GM12878 (cell line): ENCODE measurements at regions not wholly inside any gene's neighbourhood (a gene's known extent, or its start where the extent isn't known, plus 50 kb on each side); places are given as distances from the start of the nearest gene placed in this dataset.

ENCODE experiments used
- ATAC-seq: fragments of 200-7000 bp; cut with Tn5 transposase; 3 replicates; pipeline ENCODE4 v1.9.1; 2020; ENCODE audit warnings: mild to moderate bottlenecking, moderate library complexity
- BruUV-seq: library from RNA; stranded (reverse); fragments of 400-500 nt; replicated peaks from 2 replicates; lab custom pipeline; 2021; lab: Mats Ljungman, UMichigan
- CTCF ChIA-PET: fragments of 300-600 bp; sonication (Branson Sonifier 250); formaldehyde crosslinking; extraction: SDS; loops from one replicate; lab custom pipeline; 2021; ENCODE audit warnings: inconsistent platforms; lab: Yijun Ruan, JAX
- POLR2A ChIA-PET: fragments of 350-600 bp; formaldehyde crosslinking; extraction: SDS; loops from one replicate; lab custom pipeline; 2021; ENCODE audit warnings: inconsistent platforms; lab: Charles Lee
- RAD21 ChIA-PET: fragments of 300-600 bp; sonication (Branson Sonifier 250); formaldehyde crosslinking; loops from one replicate; lab custom pipeline; 2023; ENCODE audit warnings: antibody characterized with exemption; ENCODE audit not compliant: unreplicated experiment; lab: Charles Lee
- SMC1A ChIA-PET: fragments of 300-600 bp; sonication (Branson Sonifier 250); formaldehyde crosslinking; loops from one replicate; lab custom pipeline; 2023; ENCODE audit not compliant: unreplicated experiment, uncharacterized antibody; lab: Charles Lee
- DNase-seq: peaks from one replicate; pipeline ENCODE4 v3.0.0-alpha.2; 2011; ENCODE audit warnings: low read depth, low spot score
- FAIRE-seq: peaks from 3 replicates; lab custom pipeline; 2011; peaks lifted over from hg19 to GRCh38; lab: Jason Lieb, UNC
- H2AFZ ChIP-seq: 2 replicates; pipeline ENCODE4 v1.6.0; 2011; ENCODE audit warnings: low read depth, low read length, control low read depth; ENCODE audit not compliant: control insufficient read depth
- H3K27ac ChIP-seq: 2 replicates; pipeline ENCODE4 v1.5.1; 2011; ENCODE audit warnings: control low read depth; ENCODE audit not compliant: control insufficient read depth, insufficient read depth
- H3K27me3 ChIP-seq, 2 experiments: replicated peaks in 1 of 2; 2 replicates each; pipeline versions ENCODE4 v1.6.0 to v1.6.1; 2011; ENCODE audit warnings: low read length in 1 of 2; ENCODE audit not compliant: control insufficient read depth in 2 of 2, insufficient read depth in 2 of 2
- H3K36me3 ChIP-seq, 2 experiments: 2 replicates each; pipeline ENCODE4 v1.5.1; 2011; ENCODE audit warnings: low read length in 1 of 2; ENCODE audit not compliant: control insufficient read depth in 2 of 2, insufficient read depth in 2 of 2
- H3K4me1 ChIP-seq: 2 replicates; pipeline ENCODE4 v1.6.1; 2011; ENCODE audit warnings: mild to moderate bottlenecking, low read length, moderate library complexity, mixed read lengths; ENCODE audit not compliant: control insufficient read depth, insufficient read depth
- H3K4me2 ChIP-seq: 2 replicates; pipeline ENCODE4 v1.6.0; 2011; ENCODE audit warnings: control low read depth; ENCODE audit not compliant: control insufficient read depth, insufficient read depth
- H3K4me3 ChIP-seq: fragments of 200-600 bp; sonication (generic); 2 replicates; pipeline ENCODE4 v1.5.1; 2016
- H3K79me2 ChIP-seq: 2 replicates; pipeline ENCODE4 v1.6.0; 2011; ENCODE audit warnings: low read length; ENCODE audit not compliant: control insufficient read depth, insufficient read depth
- H3K9ac ChIP-seq: 2 replicates; pipeline ENCODE4 v1.8.0; 2011; ENCODE audit warnings: low read length, control low read depth, mixed read lengths; ENCODE audit not compliant: control insufficient read depth, insufficient read depth
- H3K9me3 ChIP-seq: replicated peaks from 3 replicates; pipeline ENCODE4 v1.5.1; 2011; ENCODE audit warnings: mild to moderate bottlenecking, low read length; ENCODE audit not compliant: control insufficient read depth, insufficient read depth
- H4K20me1 ChIP-seq: 2 replicates; pipeline ENCODE4 v1.6.0; 2011; ENCODE audit not compliant: control insufficient read depth, insufficient read depth
- ASH2L ChIP-seq: fragments of 300-600, 200-600 bp; sonication (generic); IDR thresholded peaks from 2 replicates; pipeline ENCODE4 v1.6.1; 2017; ENCODE audit warnings: low read depth, mild to moderate bottlenecking, borderline replicate concordance
- BMI1 ChIP-seq: fragments of 450-650 bp; IDR thresholded peaks from 2 replicates; pipeline ENCODE4 v1.6.1; 2016; ENCODE audit warnings: mild to moderate bottlenecking, moderate library complexity, borderline replicate concordance
- CBX3 ChIP-seq: fragments of 200-600 bp; sonication (generic); IDR thresholded peaks from 2 replicates; pipeline ENCODE4 v1.6.1; 2016; ENCODE audit warnings: low read depth, borderline replicate concordance
- CBX5 ChIP-seq: sonication (generic); IDR thresholded peaks from 2 replicates; pipeline ENCODE4 v1.6.1; 2016; ENCODE audit warnings: low read depth, moderate library complexity, mild to moderate bottlenecking, inconsistent platforms
- CREM ChIP-seq: IDR thresholded peaks from 2 replicates; pipeline ENCODE4 v1.6.1; 2014; ENCODE audit warnings: antibody characterized with exemption, low read depth
- NRF1 ChIP-seq: conservative IDR thresholded peaks from 2 replicates; pipeline ENCODE4 v1.6.1; 2011; ENCODE audit warnings: mild to moderate bottlenecking, low read depth, low read length, improper control_type of control experiment
- USF2 ChIP-seq: IDR thresholded peaks from 2 replicates; pipeline ENCODE4 v1.6.1; 2011; ENCODE audit warnings: low read depth, low read length, improper control_type of control experiment, borderline replicate concordance
- ZBED1 ChIP-seq: IDR thresholded peaks from 2 replicates; pipeline ENCODE4 v1.6.1; 2016; ENCODE audit warnings: borderline replicate concordance
- WGBS: methylation state at CpG from one replicate; pipeline ENCODE4 v1.1.6; 2016; ENCODE audit warnings: low lambda C conversion rate; ENCODE audit not compliant: insufficient replicate concordance, insufficient coverage; ENCODE audit errors: missing lambda C conversion rate; 5-methylcytosine and 5-hydroxymethylcytosine counted together
- in situ Hi-C: fragments of 300-500 bp; cut with MboI; formaldehyde crosslinking; loops from 9 replicates; pipeline ENCODE4 v1.14.3; 2018; ENCODE audit warnings: mixed read lengths
- intact Hi-C: fragments of 100-400 bp; cut with micrococcal nuclease; formaldehyde crosslinking; loops from one replicate; pipeline ENCODE4 v1.14.2; 2022; ENCODE audit not compliant: unreplicated experiment
- TF ChIP-seq, protein P1 (sequence below): IDR thresholded peaks from 2 replicates; pipeline ENCODE4 v1.6.1; 2012; ENCODE audit warnings: low read depth, low read length, improper control_type of control experiment
- TF ChIP-seq, protein P2 (sequence below), 3 experiments: IDR thresholded peaks in 2 of 3; conservative IDR thresholded peaks in 1 of 3; 2 replicates each; pipeline ENCODE4 v1.5.1; 2011; ENCODE audit warnings: low read depth in 3 of 3, low read length in 3 of 3, mild to moderate bottlenecking in 3 of 3, control low read depth in 2 of 3, moderate library complexity in 2 of 3, inconsistent platforms in 1 of 3, mixed read lengths in 1 of 3; ENCODE audit not compliant: control insufficient read depth in 2 of 3, insufficient read depth in 1 of 3; ENCODE audit errors: extremely low read depth in 1 of 3

- TF ChIP-seq USF2: no peak
- no peak for TF ChIP-seq ASH2L
- TF ChIP-seq CBX3: 0 out of 2 replicates have a peak, but pooled peaks have one; percentile 91
- TF ChIP-seq NRF1: no peak
- TF ChIP-seq, protein P1, sequence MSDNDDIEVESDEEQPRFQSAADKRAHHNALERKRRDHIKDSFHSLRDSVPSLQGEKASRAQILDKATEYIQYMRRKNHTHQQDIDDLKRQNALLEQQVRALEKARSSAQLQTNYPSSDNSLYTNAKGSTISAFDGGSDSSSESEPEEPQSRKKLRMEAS: no peak
- TF ChIP-seq CBX5: peak; percentile 54; the same call in 1 of the 2 replicates
- no peak for TF ChIP-seq ZBED1
- TF ChIP-seq BMI1: no peak
Measured at GRCh38 chr4:104353481-104353880, 141.2 kb downstream of the CXXC4 start (continued).

GRCh38 chr4:104352211-104352610, 142.5 kb downstream of the CXXC4 start:
- Histone ChIP-seq H3K4me2 (no peak overlapping the region), H3K9me3 (no peaks in the 10 kb centered on the region; the same call in 2 of the 3 replicates), H3K9ac (no peak overlapping the region), H3K27me3 (no peaks in the 10 kb centered on the region), H3K27ac (no peak overlapping the region), H3K36me3 (no peaks in the 10 kb centered on the region)
- in situ Hi-C loops: no loop called here
- POLR2A ChIA-PET: interaction anchor here (0.5 kb wide), 1 partner anchor 20 kb away, joined by 3 read pairs; no protein-coding TSS in a partner anchor
- ATAC-seq: 0 out of 3 replicates have a peak, but pooled peaks have one; percentile 24
- DNase-seq: no peak
- CTCF ChIA-PET: interaction anchor here (0.9 kb wide), 1 partner anchor 54 kb away, joined by 3 read pairs; no protein-coding TSS in a partner anchor
- no peak for TF ChIP-seq CREM
- TF ChIP-seq, protein P2, sequence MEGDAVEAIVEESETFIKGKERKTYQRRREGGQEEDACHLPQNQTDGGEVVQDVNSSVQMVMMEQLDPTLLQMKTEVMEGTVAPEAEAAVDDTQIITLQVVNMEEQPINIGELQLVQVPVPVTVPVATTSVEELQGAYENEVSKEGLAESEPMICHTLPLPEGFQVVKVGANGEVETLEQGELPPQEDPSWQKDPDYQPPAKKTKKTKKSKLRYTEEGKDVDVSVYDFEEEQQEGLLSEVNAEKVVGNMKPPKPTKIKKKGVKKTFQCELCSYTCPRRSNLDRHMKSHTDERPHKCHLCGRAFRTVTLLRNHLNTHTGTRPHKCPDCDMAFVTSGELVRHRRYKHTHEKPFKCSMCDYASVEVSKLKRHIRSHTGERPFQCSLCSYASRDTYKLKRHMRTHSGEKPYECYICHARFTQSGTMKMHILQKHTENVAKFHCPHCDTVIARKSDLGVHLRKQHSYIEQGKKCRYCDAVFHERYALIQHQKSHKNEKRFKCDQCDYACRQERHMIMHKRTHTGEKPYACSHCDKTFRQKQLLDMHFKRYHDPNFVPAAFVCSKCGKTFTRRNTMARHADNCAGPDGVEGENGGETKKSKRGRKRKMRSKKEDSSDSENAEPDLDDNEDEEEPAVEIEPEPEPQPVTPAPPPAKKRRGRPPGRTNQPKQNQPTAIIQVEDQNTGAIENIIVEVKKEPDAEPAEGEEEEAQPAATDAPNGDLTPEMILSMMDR (IDR thresholded peaks at IDR 0.05 in 2 of 3, conservative IDR thresholded peaks at IDR 0.05 in 1 of 3; ENCODE audit: control insufficient read depth in 2 of 3, extremely low read depth in 1 of 3, insufficient read depth in 1 of 3, low read depth in 3 of 3, low read length in 3 of 3): peak in 2 of 3 experiments; percentile 3 to 16; a peak in 1 of 6 replicates
- TF ChIP-seq, all 136 proteins: peak for 1
- Histone ChIP-seq H3K4me1 (no peaks in the 10 kb centered on the region), H2AFZ (no peak overlapping the region), H4K20me1 (no peaks in the 10 kb centered on the region), H3K4me3 (no peak overlapping the region), H3K79me2 (no peaks in the 10 kb centered on the region)
- no TSS peak for BruUV-seq
- 2% methylated on average over 2 of the region's 2 CpGs for WGBS
- FAIRE-seq: no peak
- RAD21 ChIA-PET: no interaction called here
- intact Hi-C loops: no loop called here
- SMC1A ChIA-PET: no interaction called here
